ENCODE measurements at regions not wholly inside any gene's neighbourhood (a gene's known extent, or its start where the extent isn't known, plus 50 kb on each side); places are given as distances from the start of the nearest gene placed in this dataset.

DNA sequence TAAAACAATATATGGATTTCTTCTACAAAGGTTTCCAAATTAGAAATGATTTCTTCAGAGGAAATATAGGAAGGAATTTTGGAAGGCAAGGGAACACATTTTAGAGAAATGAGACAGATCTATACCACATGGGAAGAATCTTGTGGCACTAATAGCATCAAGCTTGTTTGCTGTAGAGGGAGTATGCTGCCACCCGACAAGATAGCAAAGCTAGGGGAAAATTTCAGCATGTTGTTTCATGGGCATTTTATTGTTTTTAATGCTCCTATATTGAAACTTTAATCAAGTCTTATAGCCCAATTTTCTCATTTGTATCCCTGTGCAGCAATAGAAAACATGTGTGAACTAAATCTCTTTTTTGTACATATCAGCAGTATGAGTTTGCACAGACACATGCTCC, 551.7 kb upstream of the INTU start:
- Mint-ChIP-seq H3K4me3 (no peak overlapping the region), H3K27me3 (ENCODE audit: low read depth) (no peaks in the 10 kb centered on the region), H3K9me3 (peaks cover 10% of the 10 kb centered on the region), H3K36me3 (ENCODE audit: low read depth) (peaks cover 3% of the 10 kb centered on the region), H3K27ac (no peak overlapping the region), H3K4me1 (peaks cover 12% of the 10 kb centered on the region)
- TF ChIP-seq, protein P1, sequence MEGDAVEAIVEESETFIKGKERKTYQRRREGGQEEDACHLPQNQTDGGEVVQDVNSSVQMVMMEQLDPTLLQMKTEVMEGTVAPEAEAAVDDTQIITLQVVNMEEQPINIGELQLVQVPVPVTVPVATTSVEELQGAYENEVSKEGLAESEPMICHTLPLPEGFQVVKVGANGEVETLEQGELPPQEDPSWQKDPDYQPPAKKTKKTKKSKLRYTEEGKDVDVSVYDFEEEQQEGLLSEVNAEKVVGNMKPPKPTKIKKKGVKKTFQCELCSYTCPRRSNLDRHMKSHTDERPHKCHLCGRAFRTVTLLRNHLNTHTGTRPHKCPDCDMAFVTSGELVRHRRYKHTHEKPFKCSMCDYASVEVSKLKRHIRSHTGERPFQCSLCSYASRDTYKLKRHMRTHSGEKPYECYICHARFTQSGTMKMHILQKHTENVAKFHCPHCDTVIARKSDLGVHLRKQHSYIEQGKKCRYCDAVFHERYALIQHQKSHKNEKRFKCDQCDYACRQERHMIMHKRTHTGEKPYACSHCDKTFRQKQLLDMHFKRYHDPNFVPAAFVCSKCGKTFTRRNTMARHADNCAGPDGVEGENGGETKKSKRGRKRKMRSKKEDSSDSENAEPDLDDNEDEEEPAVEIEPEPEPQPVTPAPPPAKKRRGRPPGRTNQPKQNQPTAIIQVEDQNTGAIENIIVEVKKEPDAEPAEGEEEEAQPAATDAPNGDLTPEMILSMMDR (IDR thresholded peaks at IDR 0.05; ENCODE audit: unreplicated experiment in 3 of 3) = no peak

DNA sequence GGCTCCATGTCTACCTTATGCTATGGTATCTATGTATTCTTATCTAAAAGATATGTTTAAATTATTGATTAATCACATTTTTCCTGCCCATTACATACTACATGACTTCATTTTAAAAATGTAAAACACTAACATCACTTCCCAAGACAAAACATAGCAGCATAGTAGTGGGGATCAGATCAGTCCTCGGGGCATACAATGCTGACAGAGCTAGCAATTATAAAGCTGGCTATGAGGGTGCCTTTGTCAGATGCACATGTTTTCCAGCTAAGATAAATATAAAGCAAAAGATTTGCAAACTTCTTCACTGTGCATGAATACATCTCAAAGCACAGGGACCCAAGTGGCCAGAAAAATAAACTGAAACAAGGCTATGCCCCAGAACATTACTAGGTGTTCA, 549.8 kb upstream of the INTU start:
- Mint-ChIP-seq H3K27ac (peak overlapping the region in 2 of 3 experiments; percentile 14 to 62), H3K9me3 (peaks cover 22% of the 10 kb centered on the region), H3K36me3 (ENCODE audit: low read depth) (peaks cover 4% of the 10 kb centered on the region), H3K27me3 (ENCODE audit: low read depth) (no peaks in the 10 kb centered on the region), H3K4me3 (no peak overlapping the region), H3K4me1 (peaks cover 12% of the 10 kb centered on the region)
- TF ChIP-seq, protein P1 (IDR thresholded peaks at IDR 0.05; ENCODE audit: unreplicated experiment in 3 of 3) = no peak

DNA sequence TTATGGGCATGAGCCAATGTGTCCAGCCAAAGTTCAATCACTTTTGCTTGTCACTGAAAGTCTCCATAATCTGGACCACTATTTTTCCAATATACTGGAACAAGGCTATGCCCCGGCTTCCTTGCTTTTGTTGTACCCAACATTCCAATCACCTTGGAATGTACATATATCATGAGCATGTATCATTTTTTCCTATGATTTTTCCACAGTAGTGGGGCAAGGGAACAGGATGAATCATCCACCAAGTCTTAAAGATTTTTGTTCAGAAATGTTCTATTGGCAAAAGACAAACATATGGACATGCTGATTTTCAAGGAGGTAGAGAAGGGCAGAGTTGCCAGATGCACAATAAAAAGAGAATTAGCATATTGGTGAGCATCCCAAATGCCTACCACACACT, 548.1 kb upstream of the INTU start:
- Mint-ChIP-seq H3K4me1 (peaks cover 12% of the 10 kb centered on the region), H3K4me3 (no peak overlapping the region), H3K27ac (no peak overlapping the region), H3K36me3 (ENCODE audit: low read depth) (peaks cover 4% of the 10 kb centered on the region), H3K27me3 (ENCODE audit: low read depth) (no peaks in the 10 kb centered on the region), H3K9me3 (peaks cover 27% of the 10 kb centered on the region)
- TF ChIP-seq, protein P1 (IDR thresholded peaks at IDR 0.05; ENCODE audit: unreplicated experiment in 3 of 3) = no peak

DNA sequence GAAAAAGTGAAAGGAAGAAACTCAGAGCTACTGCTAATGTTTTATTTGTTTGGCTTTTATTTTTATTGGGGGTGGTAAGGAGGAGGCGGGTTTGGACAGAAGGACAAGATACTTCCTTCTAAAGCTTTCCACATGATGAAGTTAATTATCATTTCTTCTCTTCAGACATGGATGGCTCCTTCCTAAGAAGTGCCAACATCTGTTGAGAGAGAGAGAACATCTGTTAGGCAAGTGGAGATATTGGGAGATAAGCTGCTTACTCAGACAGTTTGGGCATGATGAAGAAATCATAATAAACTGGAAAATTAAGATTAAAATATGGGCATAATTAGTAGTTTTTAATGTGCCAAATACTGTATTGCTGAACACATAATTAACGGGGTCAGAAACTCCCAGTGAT, 535.7 kb upstream of the INTU start:
- Mint-ChIP-seq H3K27ac (peak overlapping the region in 2 of 3 experiments; percentile 14 to 15), H3K4me3 (no peak overlapping the region), H3K9me3 (peaks cover 17% of the 10 kb centered on the region), H3K27me3 (ENCODE audit: low read depth) (no peaks in the 10 kb centered on the region), H3K4me1 (peaks cover 4% of the 10 kb centered on the region), H3K36me3 (ENCODE audit: low read depth) (no peaks in the 10 kb centered on the region)
- TF ChIP-seq, protein P1 (IDR thresholded peaks at IDR 0.05; ENCODE audit: unreplicated experiment in 3 of 3) = no peak

DNA sequence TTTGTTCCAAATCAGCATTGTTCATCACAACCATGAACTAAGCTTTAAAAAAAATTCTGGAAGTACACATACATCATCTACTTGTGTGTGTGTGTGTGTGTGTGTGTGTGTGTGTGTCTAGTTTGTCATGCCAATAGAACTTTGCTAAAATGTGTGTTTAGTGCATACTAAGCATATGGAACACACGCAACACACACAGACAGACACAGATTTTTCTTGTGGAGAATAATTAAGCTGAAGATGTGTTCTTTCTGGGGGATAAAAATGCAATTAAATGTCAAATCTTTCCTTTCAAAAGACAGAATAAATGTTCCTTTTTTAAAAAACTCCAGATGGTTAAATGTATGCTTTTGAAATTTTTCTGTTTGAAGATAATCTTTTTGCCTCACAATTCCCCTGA, 530.4 kb upstream of the INTU start:
- Mint-ChIP-seq H3K27ac (peak overlapping the region in 1 of 3 experiments; percentile 96), H3K36me3 (ENCODE audit: low read depth) (no peaks in the 10 kb centered on the region), H3K27me3 (ENCODE audit: low read depth) (no peaks in the 10 kb centered on the region), H3K4me1 (peaks cover 21% of the 10 kb centered on the region), H3K9me3 (peaks cover 6% of the 10 kb centered on the region), H3K4me3 (no peak overlapping the region)
- TF ChIP-seq, protein P1 (IDR thresholded peaks at IDR 0.05; ENCODE audit: unreplicated experiment in 3 of 3) = no peak

DNA sequence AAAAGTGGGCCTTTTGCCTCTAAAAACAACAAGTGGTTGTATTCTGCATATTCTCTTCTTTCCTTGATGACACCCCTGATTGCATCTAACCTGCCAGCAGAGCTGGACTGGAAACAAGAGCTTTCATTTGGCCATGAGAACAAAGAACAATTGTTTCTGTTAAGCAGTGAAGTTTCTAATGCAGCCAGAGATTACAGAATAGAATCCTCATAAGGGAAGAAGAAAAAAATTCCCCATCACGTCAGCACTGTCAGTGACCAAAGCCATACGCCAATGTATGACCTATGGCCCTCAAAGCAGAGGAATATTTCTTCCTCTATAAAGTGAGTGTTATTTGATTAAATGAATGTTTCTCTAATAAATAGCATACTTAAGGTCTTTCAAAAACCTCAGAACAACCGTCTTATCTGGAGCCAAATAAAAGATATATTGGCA, 529.1 kb upstream of the INTU start:
- H3K36me3 Mint-ChIP-seq (ENCODE audit: low read depth) = no peaks in the 10 kb centered on the region
- no peaks in the 10 kb centered on the region for H3K27me3 Mint-ChIP-seq (ENCODE audit: low read depth)
- peaks cover 21% of the 10 kb centered on the region for H3K4me1 Mint-ChIP-seq
- peak overlapping the region in 2 of 3 experiments; percentile 23 to 96 for H3K27ac Mint-ChIP-seq
- H3K9me3 Mint-ChIP-seq = peaks cover 18% of the 10 kb centered on the region
- TF ChIP-seq, protein P1 (IDR thresholded peaks at IDR 0.05; ENCODE audit: unreplicated experiment in 3 of 3) = no peak
- H3K4me3 Mint-ChIP-seq = no peak overlapping the region

All from nephron (organoid).